Fibroblast of villous mesenchyme (primary cell): ENCODE measurements at regions not wholly inside any gene's neighbourhood (a gene's known extent, or its start where the extent isn't known, plus 50 kb on each side); places are given as distances from the start of the nearest gene placed in this dataset.
A peak's percentile ranks its signal among the peaks of the same experiment; 100 is the strongest.
"Not testable (repeated sequence)": the region's sequence is repeated elsewhere in the genome, so short reads cannot be mapped to it uniquely, and the experiment has no call there.

ENCODE experiments used
- DNase-seq: peaks from one replicate; pipeline ENCODE4 v3.0.0-alpha.2; 2010; ENCODE audit warnings: low read depth
- H3K4me3 ChIP-seq: 2 replicates; pipeline ENCODE4 v1.5.1; 2011; ENCODE audit warnings: low read depth, mild to moderate bottlenecking, low read length

DNA sequence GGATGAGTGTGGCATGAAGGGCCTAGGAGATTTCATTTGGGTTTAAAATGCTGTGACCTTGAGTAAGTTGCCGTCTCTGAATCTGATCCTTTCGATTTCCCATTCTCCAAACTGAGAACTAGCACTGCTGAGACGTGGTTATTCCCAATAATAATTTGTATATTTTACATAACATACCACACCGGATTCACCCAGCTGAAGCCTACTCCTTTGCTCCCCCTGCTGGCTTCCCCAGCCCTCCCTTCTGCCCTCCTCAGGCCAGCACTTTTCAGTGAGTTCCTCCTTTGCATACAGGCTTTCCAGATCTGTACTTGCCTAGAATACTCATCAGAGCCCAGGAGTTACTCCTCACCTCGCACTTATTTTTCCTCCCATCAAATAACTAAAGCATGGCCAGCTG lies 255.1 kb downstream of the OR4F29 start:
- H3K4me3 ChIP-seq, DNase-seq: not testable (repeated sequence)

DNA sequence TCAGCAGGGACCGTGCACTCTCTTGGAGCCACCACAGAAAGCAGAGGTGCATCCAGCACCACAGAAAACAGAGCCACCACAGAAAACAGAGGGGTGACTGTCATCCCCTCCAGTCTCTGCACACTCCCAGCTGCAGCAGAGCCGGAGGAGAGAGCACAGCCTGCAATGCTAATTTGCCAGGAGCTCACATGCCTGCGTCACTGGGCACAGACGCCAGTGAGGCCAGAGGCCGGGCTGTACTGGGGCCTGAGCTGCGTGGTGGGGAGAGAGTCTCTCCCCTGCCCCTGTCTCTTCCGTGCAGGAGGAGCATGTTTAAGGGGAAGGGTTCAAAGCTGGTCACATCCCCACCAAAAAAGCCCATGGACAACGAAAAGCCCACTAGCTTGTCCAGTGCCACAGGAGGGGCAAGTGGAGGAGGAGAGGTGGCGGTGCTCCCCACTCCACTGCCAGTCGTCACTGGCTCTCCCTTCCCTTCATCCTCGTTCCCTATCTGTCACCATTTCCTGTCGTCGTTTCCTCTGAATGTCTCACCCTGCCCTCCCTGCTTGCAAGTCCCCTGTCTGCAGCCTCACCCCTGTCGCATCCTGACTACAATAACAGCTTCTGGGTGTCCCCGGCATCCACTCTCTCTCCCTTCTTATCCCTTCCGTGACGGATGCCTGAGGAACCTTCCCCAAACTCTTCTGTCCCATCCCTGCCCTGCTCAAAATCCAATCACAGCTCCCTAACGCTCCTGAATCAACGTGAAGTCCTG lies 260.0 kb downstream of the OR4F29 start:
- not testable (repeated sequence) for H3K4me3 ChIP-seq
- peak; percentile 0 for DNase-seq

DNA sequence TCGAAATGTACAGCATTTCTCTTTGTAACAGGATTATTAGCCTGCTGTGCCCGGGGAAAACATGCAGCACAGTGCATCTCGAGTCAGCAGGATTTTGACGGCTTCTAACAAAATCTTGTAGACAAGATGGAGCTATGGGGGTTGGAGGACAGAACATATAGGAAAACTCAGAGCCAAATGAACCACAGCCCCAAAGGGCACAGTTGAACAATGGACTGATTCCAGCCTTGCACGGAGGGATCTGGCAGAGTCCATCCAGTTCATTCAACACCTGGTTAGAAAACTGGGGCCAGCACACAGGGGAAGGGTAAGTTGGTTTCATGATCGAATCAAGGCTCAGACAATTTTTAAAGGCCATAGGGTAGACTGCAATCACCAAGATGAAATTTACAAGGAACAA lies 260.8 kb downstream of the OR4F29 start:
- H3K4me3 ChIP-seq, DNase-seq: not testable (repeated sequence)

DNA sequence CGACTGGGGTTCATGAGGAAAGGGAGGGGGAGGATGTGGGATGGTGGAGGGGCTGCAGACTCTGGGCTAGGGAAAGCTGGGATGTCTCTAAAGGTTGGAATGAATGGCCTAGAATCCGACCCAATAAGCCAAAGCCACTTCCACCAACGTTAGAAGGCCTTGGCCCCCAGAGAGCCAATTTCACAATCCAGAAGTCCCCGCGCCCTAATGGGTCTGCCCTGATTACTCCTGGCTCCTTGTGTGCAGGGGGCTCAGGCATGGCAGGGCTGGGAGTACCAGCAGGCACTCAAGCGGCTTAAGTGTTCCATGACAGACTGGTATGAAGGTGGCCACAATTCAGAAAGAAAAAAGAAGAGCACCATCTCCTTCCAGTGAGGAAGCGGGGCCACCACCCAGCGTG lies 261.6 kb downstream of the OR4F29 start:
- DNase-seq, H3K4me3 ChIP-seq: not testable (repeated sequence)

DNA sequence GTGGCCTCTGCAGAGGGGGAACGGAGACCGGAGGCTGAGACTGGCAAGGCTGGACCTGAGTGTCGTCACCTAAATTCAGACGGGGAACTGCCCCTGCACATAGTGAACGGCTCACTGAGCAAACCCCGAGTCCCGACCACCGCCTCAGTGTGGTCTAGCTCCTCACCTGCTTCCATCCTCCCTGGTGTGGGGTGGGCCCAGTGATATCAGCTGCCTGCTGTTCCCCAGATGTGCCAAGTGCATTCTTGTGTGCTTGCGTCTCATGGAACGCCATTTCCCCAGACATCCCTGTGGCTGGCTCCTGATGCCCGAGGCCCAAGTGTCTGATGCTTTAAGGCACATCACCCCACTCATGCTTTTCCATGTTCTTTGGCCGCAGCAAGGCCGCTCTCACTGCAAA lies 262.2 kb downstream of the OR4F29 start:
- not testable (repeated sequence) for DNase-seq, H3K4me3 ChIP-seq

DNA sequence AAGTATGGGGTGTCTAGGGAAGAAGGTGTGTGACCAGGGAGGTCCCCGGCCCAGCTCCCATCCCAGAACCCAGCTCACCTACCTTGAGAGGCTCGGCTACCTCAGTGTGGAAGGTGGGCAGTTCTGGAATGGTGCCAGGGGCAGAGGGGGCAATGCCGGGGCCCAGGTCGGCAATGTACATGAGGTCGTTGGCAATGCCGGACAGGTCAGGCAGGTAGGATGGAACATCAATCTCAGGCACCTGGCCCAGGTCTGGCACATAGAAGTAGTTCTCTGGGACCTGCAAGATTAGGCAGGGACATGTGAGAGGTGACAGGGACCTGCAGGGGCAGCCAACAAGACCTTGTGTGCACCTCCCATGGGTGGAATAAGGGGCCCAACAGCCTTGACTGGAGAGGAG lies 264.2 kb downstream of the OR4F29 start:
- not testable (repeated sequence) for H3K4me3 ChIP-seq, DNase-seq

DNA sequence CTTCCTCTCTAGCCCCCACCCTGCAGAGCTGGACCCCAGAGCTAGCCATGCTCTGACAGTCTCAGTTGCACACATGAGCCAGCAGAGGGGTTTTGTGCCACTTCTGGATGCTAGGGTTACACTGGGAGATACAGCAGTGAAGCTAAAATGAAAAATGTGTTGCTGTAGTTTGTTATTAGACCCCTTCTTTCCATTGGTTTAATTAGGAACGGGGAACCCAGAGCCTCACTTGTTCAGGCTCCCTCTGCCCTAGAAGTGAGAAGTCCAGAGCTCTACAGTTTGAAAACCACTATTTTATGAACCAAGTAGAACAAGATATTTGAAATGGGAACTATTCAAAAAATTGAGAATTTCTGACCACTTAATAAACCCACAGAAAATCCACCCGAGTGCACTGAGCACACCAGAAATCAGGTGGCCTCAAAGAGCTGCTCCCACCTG lies 264.8 kb downstream of the OR4F29 start:
- not testable (repeated sequence) for DNase-seq, H3K4me3 ChIP-seq

DNA sequence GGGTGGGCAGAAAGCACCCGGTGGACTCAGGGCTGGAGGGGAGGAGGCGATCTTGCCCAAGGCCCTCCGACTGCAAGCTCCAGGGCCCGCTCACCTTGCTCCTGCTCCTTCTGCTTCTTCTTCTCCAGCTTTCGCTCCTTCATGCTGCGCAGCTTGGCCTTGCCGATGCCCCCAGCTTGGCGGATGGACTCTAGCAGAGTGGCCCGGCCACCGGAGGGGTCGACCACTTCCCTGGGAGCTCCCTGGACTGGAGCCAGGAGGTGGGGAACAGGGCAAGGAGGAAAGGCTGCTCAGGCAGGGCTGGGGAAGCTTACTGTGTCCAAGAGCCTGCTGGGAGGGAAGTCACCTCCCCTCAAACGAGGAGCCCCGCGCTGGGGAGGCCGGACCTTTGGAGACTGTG lies 265.3 kb downstream of the OR4F29 start:
- not testable (repeated sequence) for H3K4me3 ChIP-seq, DNase-seq

DNA sequence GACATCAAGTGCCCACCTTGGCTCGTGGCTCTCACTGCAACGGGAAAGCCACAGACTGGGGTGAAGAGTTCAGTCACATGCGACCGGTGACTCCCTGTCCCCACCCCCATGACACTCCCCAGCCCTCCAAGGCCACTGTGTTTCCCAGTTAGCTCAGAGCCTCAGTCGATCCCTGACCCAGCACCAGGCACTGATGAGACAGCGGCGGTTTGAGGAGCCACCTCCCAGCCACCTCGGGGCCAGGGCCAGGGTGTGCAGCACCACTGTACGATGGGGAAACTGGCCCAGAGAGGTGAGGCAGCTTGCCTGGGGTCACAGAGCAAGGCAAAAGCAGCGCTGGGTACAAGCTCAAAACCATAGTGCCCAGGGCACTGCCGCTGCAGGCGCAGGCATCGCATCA lies 266.0 kb downstream of the OR4F29 start:
- H3K4me3 ChIP-seq, DNase-seq: not testable (repeated sequence)

DNA sequence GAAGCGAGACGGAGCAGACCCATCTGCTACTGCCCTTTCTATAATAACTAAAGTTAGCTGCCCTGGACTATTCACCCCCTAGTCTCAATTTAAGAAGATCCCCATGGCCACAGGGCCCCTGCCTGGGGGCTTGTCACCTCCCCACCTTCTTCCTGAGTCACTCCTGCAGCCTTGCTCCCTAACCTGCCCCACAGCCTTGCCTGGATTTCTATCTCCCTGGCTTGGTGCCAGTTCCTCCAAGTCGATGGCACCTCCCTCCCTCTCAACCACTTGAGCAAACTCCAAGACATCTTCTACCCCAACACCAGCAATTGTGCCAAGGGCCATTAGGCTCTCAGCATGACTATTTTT lies 267.2 kb downstream of the OR4F29 start:
- H3K4me3 ChIP-seq, DNase-seq: not testable (repeated sequence)

DNA sequence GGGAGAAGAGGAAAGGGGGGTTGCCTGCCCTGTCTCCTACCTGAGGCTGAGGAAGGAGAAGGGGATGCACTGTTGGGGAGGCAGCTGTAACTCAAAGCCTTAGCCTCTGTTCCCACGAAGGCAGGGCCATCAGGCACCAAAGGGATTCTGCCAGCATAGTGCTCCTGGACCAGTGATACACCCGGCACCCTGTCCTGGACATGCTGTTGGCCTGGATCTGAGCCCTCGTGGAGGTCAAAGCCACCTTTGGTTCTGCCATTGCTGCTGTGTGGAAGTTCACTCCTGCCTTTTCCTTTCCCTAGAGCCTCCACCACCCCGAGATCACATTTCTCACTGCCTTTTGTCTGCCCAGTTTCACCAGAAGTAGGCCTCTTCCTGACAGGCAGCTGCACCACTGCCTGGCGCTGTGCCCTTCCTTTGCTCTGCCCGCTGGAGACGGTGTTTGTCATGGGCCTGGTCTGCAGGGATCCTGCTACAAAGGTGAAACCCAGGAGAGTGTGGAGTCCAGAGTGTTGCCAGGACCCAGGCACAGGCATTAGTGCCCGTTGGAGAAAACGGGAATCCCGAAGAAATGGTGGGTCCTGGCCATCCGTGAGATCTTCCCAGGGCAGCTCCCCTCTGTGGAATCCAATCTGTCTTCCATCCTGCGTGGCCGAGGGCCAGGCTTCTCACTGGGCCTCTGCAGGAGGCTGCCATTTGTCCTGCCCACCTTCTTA lies 267.7 kb downstream of the OR4F29 start:
- not testable (repeated sequence) for DNase-seq, H3K4me3 ChIP-seq

DNA sequence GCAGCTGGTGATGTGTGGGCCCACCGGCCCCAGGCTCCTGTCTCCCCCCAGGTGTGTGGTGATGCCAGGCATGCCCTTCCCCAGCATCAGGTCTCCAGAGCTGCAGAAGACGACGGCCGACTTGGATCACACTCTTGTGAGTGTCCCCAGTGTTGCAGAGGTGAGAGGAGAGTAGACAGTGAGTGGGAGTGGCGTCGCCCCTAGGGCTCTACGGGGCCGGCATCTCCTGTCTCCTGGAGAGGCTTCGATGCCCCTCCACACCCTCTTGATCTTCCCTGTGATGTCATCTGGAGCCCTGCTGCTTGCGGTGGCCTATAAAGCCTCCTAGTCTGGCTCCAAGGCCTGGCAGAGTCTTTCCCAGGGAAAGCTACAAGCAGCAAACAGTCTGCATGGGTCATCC lies 268.4 kb downstream of the OR4F29 start:
- DNase-seq, H3K4me3 ChIP-seq: not testable (repeated sequence)

DNA sequence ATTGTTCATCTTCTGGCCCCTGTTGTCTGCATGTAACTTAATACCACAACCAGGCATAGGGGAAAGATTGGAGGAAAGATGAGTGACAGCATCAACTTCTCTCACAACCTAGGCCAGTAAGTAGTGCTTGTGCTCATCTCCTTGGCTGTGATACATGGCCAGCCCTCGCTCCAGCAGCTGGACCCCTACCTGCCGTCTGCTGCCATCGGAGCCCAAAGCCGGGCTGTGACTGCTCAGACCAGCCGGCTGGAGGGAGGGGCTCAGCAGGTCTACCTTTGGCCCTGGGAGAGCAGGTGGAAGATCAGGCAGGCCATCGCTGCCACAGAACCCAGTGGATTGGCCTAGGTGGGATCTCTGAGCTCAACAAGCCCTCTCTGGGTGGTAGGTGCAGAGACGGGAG lies 268.8 kb downstream of the OR4F29 start:
- H3K4me3 ChIP-seq: not testable (repeated sequence)

DNA sequence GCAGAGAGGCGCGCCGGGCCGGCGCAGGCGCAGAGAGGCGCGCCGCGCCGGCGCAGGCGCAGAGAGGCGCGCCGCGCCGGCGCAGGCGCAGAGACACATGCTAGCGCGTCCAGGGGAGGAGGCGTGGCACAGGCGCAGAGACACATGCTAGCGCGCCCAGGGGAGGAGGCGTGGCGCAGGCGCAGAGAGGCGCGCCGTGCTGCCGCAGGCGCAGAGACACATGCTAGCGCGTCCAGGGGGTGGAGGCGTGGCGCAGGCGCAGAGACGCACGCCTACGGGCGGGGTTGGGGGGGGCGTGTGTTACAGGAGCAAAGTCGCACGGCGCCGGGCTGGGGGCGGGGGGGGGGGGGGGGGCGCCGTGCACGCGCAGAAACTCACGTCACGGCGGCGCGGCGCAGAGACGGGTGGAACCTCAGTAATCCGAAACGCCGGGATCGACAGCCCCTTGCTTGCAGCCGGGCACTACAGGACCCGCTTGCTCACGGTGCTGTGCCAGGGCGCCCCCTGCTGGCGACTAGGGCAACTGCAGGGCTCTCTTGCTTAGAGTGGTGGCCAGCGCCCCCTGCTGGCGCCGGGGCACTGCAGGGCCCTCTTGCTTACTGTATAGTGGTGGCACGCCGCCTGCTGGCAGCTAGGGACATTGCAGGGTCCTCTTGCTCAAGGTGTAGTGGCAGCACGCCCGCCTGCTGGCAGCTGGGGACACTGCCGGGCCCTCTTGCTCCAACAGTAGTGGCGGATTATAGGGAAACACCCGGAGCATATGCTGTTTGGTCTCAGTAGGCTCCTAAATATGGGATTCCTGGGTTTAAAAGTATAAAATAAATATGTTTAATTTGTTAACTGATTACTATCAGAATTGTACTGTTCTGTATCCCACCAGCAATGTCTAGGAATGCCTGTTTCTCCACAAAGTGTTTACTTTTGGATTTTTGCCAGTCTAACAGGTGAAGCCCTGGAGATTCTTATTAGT lies 269.9 kb downstream of the OR4F29 start:
- not testable (repeated sequence) for H3K4me3 ChIP-seq
- DNase-seq: peak; percentile 98

More for the DNA sequence above, 268.8 kb downstream of the OR4F29 start:
- DNase-seq: not testable (repeated sequence)

DNA sequence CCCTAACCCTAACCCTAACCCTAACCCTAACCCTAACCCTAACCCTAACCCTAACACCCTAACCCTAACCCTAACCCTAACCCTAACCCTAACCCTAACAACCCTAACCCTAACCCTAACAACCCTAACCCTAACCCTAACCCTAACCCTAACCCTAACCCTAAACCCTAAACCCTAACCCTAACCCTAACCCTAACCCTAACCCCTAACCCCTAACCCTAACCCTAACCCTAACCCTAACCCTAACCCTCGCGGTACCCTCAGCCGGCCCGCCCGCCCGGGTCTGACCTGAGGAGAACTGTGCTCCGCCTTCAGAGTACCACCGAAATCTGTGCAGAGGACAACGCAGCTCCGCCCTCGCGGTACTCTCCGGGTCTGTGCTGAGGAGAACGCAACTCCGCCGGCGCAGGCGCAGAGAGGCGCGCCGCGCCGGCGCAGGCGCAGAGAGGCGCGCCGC lies 270.7 kb downstream of the OR4F29 start:
- peak overlapping the region; percentile 21 for H3K4me3 ChIP-seq
- DNase-seq: peak; percentile 22

DNA sequence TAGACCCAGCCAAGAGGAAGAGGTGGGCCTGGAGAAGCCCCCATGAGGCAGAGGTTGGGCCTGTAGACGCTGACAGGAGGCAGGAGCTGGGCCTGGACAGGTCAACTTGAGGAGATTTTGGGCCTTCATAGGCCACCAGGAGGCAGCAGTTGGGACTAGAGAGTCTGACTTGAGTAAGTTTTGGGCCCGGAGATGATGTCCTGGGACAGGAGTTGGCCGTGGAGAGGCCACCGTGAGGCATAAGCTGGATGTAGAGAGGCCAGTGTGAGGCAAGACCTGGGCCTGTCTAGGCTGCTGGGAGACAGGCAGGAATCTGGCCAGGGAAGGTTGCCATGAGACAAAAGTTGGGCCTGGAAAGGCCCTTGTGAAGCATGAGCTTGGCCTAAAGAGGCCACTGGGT lies 312.6 kb downstream of the OR4F29 start:
- not testable (repeated sequence) for DNase-seq, H3K4me3 ChIP-seq

DNA sequence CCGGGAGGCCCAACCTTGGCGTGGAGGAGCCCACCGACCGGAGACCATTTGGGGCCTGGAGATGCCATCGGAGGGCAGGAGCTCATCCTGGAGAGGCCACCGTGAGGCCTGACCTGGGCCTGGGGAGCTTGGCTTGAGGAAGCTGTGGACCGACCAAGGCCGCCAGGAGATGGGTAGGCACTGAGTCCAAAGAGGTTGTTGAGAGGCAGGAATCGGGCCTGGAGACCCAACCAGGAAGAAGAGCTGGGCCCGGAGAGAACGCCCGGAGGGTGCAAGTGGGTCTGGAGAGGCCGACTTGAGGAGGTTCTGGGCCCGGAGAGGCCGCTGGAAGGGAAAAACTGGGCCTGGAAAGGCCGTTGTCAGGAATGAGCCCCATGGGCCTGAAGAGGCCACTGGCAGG lies 313.8 kb downstream of the OR4F29 start:
- not testable (repeated sequence) for DNase-seq

DNA sequence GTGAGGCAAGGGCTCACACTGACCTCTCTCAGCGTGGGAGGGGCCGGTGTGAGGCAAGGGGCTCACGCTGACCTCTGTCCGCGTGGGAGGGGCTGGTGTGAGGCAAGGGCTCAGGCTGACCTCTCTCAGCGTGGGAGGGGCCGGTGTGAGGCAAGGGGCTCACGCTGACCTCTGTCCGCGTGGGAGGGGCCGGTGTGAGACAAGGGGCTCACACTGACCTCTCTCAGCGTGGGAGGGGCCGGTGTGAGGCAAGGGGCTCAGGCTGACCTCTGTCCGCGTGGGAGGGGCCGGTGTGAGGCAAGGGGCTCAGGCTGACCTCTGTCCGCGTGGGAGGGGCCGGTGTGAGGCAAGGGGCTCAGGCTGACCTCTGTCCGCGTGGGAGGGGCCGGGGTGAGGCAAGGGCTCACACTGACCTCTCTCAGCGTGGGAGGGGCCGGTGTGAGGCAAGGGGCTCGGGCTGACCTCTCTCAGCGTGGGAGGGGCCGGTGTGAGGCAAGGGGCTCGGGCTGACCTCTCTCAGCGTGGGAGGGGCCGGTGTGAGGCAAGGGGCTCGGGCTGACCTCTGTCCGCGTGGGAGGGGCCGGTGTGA lies 315.0 kb downstream of the OR4F29 start:
- H3K4me3 ChIP-seq, DNase-seq: not testable (repeated sequence)

More for the DNA sequence above, 313.8 kb downstream of the OR4F29 start:
- H3K4me3 ChIP-seq: not testable (repeated sequence)

DNA sequence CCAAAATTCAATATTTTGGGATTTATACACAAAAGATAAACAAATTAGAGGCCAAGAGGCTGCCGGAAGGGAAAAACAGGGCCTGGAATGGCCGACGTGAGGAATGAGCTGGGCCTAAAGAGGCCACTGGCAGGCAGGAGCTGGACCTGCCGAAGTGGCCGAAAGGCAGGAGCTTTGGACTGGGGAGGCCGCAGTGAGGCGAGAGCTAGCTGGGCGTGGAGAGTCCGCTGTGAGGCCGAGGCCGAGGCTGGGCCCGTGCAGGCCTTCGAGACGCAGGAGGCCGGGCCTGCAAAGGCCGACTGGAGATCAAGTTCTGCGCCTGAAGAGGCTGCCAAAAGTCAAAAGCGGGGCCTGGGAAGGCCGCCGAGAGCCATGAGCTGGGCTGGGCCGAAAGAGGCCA lies 316.5 kb downstream of the OR4F29 start:
- not testable (repeated sequence) for H3K4me3 ChIP-seq, DNase-seq
